H7 (cell line): ENCODE measurements at regions not wholly inside any gene's neighbourhood (a gene's known extent, or its start where the extent isn't known, plus 50 kb on each side); places are given as distances from the start of the nearest gene placed in this dataset.
A peak's percentile ranks its signal among the peaks of the same experiment; 100 is the strongest.
"Not testable (repeated sequence)": the region's sequence is repeated elsewhere in the genome, so short reads cannot be mapped to it uniquely, and the experiment has no call there.

Source experiments
- DNase-seq: peaks from one replicate; pipeline ENCODE4 v3.0.0; 2012
- H3K27me3 ChIP-seq: 2 replicates; pipeline ENCODE4 v1.6.0; 2011; ENCODE audit warnings: mild to moderate bottlenecking, low read length; ENCODE audit not compliant: control insufficient read depth, insufficient read depth
- H3K36me3 ChIP-seq: replicated peaks from 2 replicates; pipeline ENCODE4 v1.5.1; 2011; ENCODE audit warnings: low read length; ENCODE audit not compliant: control insufficient read depth, insufficient read depth
- H3K4me3 ChIP-seq: 2 replicates; pipeline ENCODE4 v1.5.1; 2011; ENCODE audit warnings: low read depth, mild to moderate bottlenecking, control low read depth, low read length, moderate library complexity; ENCODE audit not compliant: insufficient read depth

DNA sequence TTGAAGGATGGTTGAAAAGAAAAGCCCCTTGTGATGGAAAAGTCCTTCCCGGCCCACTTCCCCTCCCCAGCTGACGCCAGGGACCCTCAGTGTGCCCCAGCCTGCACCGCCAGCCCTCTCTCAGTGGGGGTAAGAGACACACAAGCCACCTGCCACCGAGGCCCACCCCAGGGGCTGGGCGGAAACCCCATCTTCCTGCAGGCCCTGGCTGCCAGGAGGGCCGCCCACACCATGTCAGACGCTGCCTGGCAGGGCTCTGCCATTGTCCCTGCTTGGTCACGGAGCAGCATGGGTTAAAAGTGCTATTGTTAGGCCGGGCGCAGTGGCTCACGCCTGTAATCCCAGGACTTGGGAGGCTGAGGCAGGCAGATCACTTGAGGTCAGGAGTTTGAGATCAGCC is 142.0 kb upstream of the ZNF469 start:
- H3K36me3 ChIP-seq, H3K27me3 ChIP-seq, H3K4me3 ChIP-seq, DNase-seq: not testable (repeated sequence)

DNA sequence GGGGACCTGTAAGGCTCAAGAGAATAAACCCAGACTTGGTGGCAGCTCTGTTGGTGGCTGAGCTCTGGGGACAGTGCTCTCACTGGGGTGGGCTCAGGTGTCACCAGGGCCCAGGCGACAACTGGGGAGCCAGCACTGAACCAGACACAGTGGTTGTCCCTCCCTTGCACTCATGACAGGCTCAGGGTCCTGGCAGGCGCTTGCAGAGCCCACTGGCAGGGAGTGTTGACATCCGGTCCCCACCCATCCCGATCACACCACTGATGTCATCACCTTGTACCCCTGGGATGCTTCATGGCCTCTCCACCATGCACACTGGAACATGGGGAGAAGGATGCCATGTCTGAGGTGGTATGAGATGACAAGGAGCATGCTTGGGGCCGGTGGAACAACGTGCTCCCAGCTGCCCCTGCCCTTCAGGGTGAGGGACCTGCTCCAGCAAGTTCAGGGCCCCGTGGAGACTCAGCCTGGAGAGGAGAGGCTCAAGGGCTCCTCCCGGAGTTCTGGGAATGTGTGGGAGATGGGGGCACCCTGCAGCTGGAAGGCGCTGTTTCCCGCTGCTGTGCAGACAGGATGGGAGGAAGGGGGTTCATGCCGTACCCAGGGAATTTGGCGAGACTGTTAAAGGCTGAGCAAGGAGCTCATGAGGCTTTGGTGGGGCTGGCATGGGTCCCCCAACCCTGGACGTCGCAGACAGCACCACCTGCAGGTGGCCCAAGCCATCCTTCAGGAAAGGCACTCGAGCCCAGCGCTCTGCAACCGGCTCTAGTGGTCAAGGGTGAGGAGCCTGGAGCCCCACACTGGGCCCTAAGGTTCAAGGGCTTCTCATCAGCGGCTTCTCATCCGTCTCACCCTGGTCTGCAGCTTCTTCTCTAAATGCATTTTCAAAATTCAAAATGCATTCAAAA is 141.1 kb upstream of the ZNF469 start:
- H3K27me3 ChIP-seq, H3K36me3 ChIP-seq, H3K4me3 ChIP-seq: not testable (repeated sequence)
- DNase-seq: peak; percentile 57

DNA sequence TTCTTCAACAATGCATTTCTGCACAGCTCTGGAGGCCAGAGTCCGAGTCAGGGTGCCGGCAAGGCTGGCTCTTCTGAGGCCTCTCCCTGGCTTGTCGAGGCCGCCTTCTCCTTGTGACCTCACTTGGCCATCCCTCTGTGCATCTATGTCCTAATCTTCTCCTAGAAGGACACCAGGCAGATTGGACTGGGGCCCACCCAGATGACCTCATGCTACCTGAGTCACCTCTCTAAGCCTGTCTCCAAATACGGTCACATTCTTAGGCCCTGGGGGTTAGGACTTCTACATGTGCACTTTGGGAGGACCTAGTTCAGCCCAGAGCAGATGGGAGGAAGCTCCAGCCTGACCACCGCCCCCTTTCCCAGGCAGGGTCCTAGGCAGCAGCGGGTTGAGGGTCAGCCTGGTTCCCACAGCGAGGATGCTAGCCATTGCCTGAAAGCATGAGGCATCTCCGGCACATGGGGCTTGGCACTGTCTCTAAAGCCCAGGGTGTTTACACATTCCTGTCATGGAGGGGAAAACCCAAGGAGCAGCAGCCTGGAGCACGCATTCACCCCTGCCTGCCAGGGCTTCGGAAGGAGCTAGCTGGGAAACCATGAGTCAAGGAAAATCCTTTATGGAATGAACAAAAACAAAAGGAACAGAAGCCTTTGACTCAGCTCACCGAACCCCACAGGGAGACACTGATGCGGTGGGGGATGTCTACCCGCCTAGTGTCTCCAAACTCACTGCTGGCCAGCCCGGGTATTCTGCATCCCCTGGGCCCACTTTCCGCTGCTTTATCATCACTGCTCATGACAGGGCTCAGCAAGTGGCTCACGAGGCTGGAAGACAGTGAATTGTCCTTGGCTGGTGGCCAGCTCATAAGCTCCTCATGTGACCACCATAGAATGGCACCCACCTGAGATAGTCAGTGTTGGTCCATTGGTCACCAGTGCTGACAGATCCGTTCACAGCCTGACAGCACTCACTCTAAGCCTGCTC is 140.2 kb upstream of the ZNF469 start:
- not testable (repeated sequence) for DNase-seq, H3K36me3 ChIP-seq, H3K4me3 ChIP-seq, H3K27me3 ChIP-seq

DNA sequence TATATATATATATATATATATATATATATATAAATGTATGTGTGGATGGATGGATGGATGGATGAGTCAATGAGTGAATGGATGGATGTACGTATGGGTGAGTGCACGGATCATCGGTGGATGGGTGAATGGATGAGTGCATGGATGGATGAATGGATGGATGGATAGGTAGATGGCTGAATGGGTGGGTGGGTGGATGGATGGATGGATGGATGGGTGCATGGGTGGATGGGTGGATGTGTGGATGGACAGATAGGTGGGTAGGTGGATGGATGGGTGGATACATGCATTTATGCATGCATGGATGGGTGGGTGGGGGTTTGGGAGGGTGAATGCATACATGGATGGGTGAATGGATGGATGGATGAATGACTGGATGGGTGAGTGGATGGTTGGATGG is 138.8 kb upstream of the ZNF469 start:
- H3K4me3 ChIP-seq, H3K27me3 ChIP-seq, H3K36me3 ChIP-seq, DNase-seq: not testable (repeated sequence)

DNA sequence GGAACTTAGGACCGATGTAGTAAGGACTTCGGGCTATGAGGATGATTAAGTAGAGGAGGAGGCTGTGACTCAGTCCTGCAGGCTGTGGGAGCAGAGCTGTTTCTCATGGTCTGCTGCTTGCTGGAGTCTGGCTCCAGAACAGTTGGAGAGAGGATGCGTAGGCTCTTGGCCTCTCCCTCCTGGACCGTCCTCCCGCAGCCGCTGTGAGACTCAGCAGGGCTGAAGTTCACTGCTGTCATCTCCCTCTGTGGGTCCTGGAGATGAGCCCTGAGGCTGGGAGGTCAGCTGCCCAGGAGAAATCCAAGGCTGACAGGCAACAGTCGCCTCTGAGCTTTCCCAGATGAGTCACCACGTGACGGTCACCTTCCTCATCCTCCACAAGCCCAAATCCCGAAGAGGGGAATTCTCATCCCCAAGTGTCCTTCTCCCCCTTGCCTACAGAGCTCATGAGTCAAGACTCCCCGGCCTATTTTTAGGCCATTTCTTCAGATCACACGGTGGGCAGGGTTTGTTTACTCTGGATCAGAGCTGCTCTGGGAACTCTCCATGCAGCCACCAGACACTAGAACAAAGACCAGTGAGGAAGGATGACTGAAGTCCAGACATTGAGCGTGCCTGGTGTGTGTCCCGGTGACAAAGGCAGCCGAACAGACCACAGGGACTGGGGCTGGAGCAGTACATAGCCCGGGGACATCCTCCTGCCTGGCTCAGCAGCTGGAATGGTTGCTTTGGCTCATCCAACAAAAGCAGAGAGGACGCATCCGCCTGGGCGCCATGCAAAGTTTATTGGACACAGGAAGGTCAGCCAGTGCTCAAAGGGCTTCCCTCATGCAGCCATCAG is 137.3 kb upstream of the ZNF469 start:
- H3K27me3 ChIP-seq, H3K4me3 ChIP-seq, H3K36me3 ChIP-seq, DNase-seq: not testable (repeated sequence)

DNA sequence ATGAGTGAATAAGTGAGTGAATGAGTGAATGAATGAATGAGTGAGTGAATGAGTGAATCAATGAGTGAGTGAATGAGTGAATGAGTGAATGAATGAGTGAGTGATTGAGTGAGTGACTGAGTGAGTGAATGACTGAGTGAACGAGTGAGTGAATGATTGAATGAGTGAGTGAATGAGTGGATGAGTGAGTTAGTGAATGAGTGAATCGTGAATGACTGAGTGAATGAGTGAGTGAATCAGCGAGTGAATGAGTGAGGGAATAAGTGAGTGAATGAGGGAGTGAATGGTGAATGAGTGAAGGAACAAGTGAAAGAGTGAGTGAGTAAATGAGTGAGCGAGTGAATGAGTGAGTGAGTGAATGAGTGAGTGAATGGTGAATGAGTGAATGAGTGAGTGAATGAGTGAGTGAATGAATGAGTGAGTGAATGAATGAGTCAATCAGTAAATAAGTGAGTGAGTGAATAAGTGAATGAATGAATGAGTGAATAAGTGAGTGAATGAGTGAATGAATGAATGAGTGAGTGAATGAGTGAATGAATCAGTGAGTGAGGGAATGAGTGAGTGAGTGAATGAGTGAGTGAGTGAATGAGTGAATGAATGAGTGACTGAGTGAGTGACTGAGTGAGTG is 135.7 kb upstream of the ZNF469 start:
- H3K36me3 ChIP-seq, DNase-seq, H3K27me3 ChIP-seq, H3K4me3 ChIP-seq: not testable (repeated sequence)

DNA sequence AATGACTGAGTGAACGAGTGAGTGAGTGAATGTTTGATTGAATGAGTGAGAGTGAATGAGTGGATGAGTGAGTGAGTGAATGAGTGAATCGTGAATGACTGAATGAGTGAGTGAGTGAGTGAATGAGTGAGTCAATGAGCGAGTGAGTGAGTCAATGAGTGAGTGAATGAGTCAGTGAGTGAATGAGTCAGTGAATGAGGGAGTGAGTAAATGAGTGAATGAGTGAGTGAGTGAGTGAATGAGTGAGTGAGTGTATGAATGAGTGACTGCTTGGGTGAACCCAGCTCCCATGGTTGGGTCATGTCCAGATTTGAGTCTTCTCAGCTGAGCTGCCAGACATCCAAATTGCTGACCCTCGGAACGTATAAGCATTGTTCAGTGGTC is 135.2 kb upstream of the ZNF469 start:
- H3K36me3 ChIP-seq, H3K4me3 ChIP-seq, DNase-seq, H3K27me3 ChIP-seq: not testable (repeated sequence)

DNA sequence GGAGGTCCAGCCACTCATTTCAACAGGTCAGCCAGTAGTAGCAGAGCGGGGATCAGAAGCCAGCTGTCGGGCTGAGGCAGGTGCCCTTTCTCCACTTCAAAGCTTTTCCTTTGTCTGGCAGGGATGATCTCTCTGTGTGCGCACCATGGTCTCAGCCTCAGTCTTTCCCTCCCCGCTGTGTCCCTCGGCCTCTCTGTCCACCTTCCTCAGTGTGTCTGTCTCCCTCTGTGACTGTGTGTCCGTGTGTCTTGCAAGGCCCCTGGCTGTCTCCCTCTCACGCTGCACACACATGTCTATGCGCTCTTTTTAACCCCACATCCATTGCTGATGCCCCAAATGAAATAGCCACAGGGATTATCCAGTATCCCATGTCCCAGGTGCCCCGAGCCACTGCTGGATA is 134.0 kb upstream of the ZNF469 start:
- H3K36me3 ChIP-seq, H3K27me3 ChIP-seq, DNase-seq, H3K4me3 ChIP-seq: not testable (repeated sequence)

DNA sequence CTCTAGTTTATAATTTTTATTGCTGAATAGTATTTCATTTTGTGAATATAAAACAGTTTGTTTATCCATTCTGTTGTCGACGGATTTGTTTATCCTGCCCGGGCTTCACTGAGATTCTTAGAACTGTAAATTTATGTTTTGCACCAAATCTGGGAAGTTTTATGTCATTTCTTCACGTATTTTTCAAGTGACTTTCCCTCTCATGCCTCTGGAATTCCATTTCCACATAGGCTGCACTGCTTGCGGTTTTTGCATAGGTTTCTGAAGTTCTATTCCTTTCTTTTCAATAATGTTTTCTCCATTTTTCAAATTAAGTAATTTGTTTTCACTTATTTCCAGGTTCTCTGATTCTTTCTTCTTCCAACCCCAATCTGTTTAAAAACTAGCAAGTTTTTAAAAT is 132.4 kb upstream of the ZNF469 start:
- not testable (repeated sequence) for H3K4me3 ChIP-seq, DNase-seq, H3K27me3 ChIP-seq, H3K36me3 ChIP-seq

DNA sequence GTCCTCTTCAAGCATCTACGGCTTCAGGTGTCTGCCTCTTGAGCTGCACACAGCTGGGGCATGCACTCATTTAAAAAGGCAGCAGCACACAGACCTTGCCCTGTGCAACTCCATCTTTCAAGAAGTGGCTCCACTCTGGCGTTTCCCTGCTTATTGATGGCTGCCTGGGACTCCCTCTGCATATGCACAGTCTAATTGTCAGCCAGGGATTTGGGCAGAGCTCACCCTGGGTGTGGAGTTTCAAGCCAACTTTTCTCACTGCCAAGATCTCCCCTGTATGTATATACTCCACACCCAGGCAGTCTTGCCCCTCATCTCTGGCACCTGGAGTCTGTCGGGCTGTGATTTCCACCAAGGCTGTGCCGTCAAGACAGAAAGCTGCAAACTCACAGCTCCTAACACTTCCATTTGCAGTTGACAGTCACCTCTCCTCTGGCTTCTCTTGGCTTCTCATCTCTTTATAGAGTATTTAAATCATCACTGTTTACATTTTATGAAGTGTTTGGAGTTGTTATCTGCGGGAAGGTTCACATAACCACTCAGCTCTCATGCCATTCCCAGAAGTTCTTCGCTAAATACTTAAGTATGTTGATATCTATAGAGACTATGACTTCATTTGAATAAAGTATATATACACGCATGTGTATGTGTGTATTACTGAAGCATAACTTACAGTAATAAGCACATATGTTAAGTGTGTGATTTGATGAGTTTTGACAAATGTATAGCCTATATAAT is 130.5 kb upstream of the ZNF469 start:
- H3K4me3 ChIP-seq, H3K36me3 ChIP-seq, DNase-seq, H3K27me3 ChIP-seq: not testable (repeated sequence)

DNA sequence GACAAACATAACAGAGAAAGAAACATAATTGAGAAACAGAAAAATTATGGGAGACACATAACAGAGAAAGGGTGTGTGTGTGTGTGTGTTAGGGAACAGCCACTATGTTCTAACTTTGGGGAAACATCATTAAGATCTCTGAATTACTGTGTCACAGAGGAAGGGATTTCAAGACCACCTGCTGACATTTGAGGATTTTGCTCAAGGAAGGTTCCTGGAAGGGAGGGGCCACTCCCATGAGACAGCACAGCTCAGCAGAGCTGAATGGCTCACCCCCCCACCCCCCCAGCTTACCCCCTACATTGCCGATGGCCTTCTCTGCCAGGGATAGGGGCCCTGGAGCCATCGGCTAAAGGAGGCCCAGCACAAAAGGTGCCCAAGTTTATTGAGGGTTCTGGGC is 124.6 kb upstream of the ZNF469 start:
- H3K36me3 ChIP-seq: not testable (repeated sequence)

DNA sequence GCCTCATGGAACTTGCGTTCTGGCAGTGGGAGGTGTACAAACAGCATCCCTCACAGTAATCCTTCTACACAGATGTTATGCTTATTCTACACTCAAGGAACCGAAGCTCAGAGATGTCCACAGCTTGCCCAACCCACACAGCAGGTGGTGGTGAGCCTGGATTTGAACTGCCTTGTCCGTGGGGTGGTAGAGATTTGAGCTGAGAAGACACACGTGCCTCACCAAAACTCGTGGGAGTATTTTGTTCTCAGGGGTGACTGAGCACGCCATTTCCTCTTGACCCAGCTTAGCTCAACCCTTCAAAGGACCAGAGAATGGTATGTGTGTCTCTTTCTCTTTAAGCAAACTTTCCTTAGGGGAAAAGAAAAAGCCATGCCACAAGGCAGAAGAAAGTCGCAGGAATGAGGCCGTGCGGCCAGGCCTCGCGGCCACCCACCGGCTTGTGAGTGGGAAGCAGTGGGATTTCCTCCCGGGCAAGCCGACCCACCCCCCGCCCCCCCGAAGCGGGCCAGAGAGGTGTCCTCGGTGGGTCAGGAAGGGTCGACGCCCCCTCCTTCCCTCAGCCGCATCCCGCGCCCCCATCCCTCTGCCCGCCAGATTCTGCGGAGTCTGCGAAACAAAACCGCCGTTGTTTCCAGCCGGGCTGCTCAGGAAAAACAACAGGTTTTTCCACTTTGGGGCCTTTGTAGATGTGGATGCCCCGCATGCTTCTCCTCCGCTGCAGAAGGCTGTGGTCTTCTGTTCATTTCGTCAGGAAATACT is 123.8 kb upstream of the ZNF469 start:
- not testable (repeated sequence) for H3K4me3 ChIP-seq, H3K27me3 ChIP-seq, H3K36me3 ChIP-seq
- DNase-seq: peak; percentile 72

More for the DNA sequence above, 124.6 kb upstream of the ZNF469 start:
- H3K4me3 ChIP-seq, DNase-seq, H3K27me3 ChIP-seq: not testable (repeated sequence)

DNA sequence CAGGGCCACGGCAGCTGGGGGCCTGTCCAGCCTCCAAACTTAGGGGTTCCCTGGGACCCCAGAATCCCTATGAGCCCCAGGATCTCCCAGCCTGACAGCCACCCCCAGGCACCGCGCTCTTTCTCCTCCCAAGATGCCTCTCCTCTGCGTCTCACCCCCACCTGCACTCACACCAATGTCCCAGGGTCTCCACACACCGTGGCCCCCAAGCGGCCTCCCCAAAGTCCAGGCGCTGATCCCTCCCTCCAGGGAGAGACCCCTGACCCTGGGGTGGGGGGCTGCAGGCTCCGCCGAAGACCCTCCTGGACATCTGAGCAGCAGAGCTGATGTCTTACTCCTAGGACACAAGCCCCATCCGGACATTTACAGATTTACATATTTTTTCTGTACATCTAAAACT is 123.2 kb upstream of the ZNF469 start:
- H3K36me3 ChIP-seq, H3K27me3 ChIP-seq, DNase-seq, H3K4me3 ChIP-seq: not testable (repeated sequence)
